Panc1 (cell line): ENCODE measurements at regions not wholly inside any gene's neighbourhood (a gene's known extent, or its start where the extent isn't known, plus 50 kb on each side); places are given as distances from the start of the nearest gene placed in this dataset.

ENCODE experiments used
- ATAC-seq: fragments of 200-7000 bp; cut with Tn5 transposase; 2 replicates; pipeline ENCODE4 v1.9.1; 2020; ENCODE audit warnings: mild to moderate bottlenecking, moderate library complexity
- BruUV-seq: library from RNA; stranded (reverse); fragments of 400-500 nt; replicated peaks from 2 replicates; lab custom pipeline; 2021; lab: Mats Ljungman, UMichigan
- CTCF ChIA-PET: fragments of 300-600 bp; sonication (Branson Sonifier 250); formaldehyde crosslinking; loops from one replicate; lab custom pipeline; 2022; ENCODE audit warnings: antibody characterized with exemption; lab: Charles Lee
- POLR2A ChIA-PET: fragments of 300-600 bp; sonication (Branson Sonifier 250); formaldehyde crosslinking; loops from one replicate; lab custom pipeline; 2022; ENCODE audit warnings: antibody characterized with exemption; lab: Charles Lee
- DNase-seq: peaks from one replicate; pipeline ENCODE4 v3.0.0-alpha.2; 2010; ENCODE audit warnings: low read depth, low spot score
- H3K27ac ChIP-seq: 2 replicates; pipeline ENCODE4 v1.5.1; 2011; ENCODE audit warnings: mild to moderate bottlenecking, low read length, inconsistent platforms
- H3K27me3 ChIP-seq: fragments of 200-500 bp; sonication (Bioruptor generic); 2 replicates; pipeline ENCODE4 v1.6.0; 2014; ENCODE audit warnings: low read length, inconsistent platforms; ENCODE audit not compliant: control insufficient read depth, insufficient read depth
- H3K36me3 ChIP-seq: fragments of 200-500 bp; sonication (Bioruptor generic); 2 replicates; pipeline ENCODE4 v1.5.1; 2014; ENCODE audit warnings: inconsistent platforms, mild to moderate bottlenecking, low read length, moderate library complexity; ENCODE audit not compliant: control insufficient read depth, insufficient read depth
- H3K4me1 ChIP-seq: 2 replicates; pipeline ENCODE4 v1.5.1; 2011; ENCODE audit warnings: inconsistent platforms, mild to moderate bottlenecking, low read length, moderate library complexity; ENCODE audit not compliant: control insufficient read depth, insufficient read depth
- H3K4me3 ChIP-seq, 2 experiments: 2 replicates each; pipeline ENCODE4 v1.5.1; 2011 to 2012; ENCODE audit warnings: low read depth in 2 of 2, low read length in 2 of 2, mild to moderate bottlenecking in 2 of 2, inconsistent platforms in 1 of 2, moderate library complexity in 1 of 2
- H3K9me3 ChIP-seq: fragments of 200-500 bp; sonication (Bioruptor generic); 2 replicates; pipeline ENCODE4 v1.5.1; 2014; ENCODE audit warnings: low read depth, mild to moderate bottlenecking, inconsistent platforms, low read length, moderate library complexity; ENCODE audit not compliant: control insufficient read depth, insufficient read depth
- POLR2AphosphoS5 ChIP-seq: IDR thresholded peaks from 2 replicates; pipeline ENCODE4 v1.6.1; 2012; ENCODE audit warnings: mild to moderate bottlenecking, low read depth, low read length, moderate library complexity
- SIN3A ChIP-seq: IDR thresholded peaks from 2 replicates; pipeline ENCODE4 v1.6.1; 2012; ENCODE audit warnings: low read depth, mild to moderate bottlenecking, low read length, moderate library complexity, borderline replicate concordance; ENCODE audit not compliant: insufficient read depth
- TCF7L2 ChIP-seq: IDR thresholded peaks from 2 replicates; pipeline ENCODE4 v1.6.1; 2011; ENCODE audit warnings: mild to moderate bottlenecking, low read depth, low read length, inconsistent platforms
- in situ Hi-C: cut with HindIII; loops from 2 replicates; pipeline ENCODE4 v1.10.0; 2016; ENCODE audit warnings: low sequenced_read_pairs, low pct_unique_long_range_greater_than_20kb
- intact Hi-C: fragments of 100-400 bp; cut with micrococcal nuclease; formaldehyde crosslinking; loops from one replicate; pipeline ENCODE4 v1.10.0; 2022; ENCODE audit not compliant: unreplicated experiment
- TF ChIP-seq, protein P1 (sequence below): fragments of 450-650 bp; IDR thresholded peaks from 2 replicates; pipeline ENCODE4 v1.5.1; 2017; ENCODE audit warnings: mild to moderate bottlenecking
- TF ChIP-seq, protein P2 (sequence below), 2 experiments: IDR thresholded peaks; 2 replicates each; pipeline ENCODE4 v1.6.1; 2011 to 2012; ENCODE audit warnings: low read depth in 2 of 2, control low read depth in 1 of 2, low read length in 1 of 2, mild to moderate bottlenecking in 1 of 2, moderate library complexity in 1 of 2; ENCODE audit not compliant: insufficient read depth in 1 of 2

DNA sequence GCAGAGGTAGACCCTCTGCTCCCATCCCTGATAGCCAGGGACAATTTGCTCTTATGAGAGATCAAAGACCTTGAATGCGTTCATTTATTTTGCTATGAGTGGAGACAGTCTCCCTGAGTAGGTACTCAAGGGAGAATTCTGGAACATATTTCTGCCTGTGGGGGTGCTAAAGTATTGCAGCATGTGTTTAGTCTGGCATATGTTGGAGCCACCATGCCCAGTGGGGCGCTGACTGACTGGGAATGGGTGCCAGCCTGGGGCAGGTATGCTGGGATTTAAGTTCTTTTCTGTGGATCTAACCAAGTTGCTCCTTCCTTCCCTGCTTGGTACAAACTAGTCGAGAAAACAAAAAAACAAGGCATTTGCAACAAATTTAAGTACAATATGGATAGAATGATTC, 99.1 kb downstream of the JCAD start:
- Histone ChIP-seq H3K36me3 (no peaks in the 10 kb centered on the region), H3K27me3 (no peaks in the 10 kb centered on the region), H3K4me1 (no peaks in the 10 kb centered on the region), H3K27ac (no peak overlapping the region), H3K4me3 (no peak overlapping the region), H3K9me3 (no peaks in the 10 kb centered on the region)
- intact Hi-C loops (no loop called here), in situ Hi-C loops (no loop called here)
- BruUV-seq: no TSS peak
- DNase-seq (no peak), ATAC-seq (no peak)
- no peak for TF ChIP-seq SIN3A
- TF ChIP-seq, protein P1, sequence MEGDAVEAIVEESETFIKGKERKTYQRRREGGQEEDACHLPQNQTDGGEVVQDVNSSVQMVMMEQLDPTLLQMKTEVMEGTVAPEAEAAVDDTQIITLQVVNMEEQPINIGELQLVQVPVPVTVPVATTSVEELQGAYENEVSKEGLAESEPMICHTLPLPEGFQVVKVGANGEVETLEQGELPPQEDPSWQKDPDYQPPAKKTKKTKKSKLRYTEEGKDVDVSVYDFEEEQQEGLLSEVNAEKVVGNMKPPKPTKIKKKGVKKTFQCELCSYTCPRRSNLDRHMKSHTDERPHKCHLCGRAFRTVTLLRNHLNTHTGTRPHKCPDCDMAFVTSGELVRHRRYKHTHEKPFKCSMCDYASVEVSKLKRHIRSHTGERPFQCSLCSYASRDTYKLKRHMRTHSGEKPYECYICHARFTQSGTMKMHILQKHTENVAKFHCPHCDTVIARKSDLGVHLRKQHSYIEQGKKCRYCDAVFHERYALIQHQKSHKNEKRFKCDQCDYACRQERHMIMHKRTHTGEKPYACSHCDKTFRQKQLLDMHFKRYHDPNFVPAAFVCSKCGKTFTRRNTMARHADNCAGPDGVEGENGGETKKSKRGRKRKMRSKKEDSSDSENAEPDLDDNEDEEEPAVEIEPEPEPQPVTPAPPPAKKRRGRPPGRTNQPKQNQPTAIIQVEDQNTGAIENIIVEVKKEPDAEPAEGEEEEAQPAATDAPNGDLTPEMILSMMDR: no peak
- TF ChIP-seq TCF7L2: no peak
- no peak for TF ChIP-seq POLR2AphosphoS5
- TF ChIP-seq, protein P2, sequence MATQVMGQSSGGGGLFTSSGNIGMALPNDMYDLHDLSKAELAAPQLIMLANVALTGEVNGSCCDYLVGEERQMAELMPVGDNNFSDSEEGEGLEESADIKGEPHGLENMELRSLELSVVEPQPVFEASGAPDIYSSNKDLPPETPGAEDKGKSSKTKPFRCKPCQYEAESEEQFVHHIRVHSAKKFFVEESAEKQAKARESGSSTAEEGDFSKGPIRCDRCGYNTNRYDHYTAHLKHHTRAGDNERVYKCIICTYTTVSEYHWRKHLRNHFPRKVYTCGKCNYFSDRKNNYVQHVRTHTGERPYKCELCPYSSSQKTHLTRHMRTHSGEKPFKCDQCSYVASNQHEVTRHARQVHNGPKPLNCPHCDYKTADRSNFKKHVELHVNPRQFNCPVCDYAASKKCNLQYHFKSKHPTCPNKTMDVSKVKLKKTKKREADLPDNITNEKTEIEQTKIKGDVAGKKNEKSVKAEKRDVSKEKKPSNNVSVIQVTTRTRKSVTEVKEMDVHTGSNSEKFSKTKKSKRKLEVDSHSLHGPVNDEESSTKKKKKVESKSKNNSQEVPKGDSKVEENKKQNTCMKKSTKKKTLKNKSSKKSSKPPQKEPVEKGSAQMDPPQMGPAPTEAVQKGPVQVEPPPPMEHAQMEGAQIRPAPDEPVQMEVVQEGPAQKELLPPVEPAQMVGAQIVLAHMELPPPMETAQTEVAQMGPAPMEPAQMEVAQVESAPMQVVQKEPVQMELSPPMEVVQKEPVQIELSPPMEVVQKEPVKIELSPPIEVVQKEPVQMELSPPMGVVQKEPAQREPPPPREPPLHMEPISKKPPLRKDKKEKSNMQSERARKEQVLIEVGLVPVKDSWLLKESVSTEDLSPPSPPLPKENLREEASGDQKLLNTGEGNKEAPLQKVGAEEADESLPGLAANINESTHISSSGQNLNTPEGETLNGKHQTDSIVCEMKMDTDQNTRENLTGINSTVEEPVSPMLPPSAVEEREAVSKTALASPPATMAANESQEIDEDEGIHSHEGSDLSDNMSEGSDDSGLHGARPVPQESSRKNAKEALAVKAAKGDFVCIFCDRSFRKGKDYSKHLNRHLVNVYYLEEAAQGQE (IDR thresholded peaks at IDR 0.05; ENCODE audit: insufficient read depth in 1 of 2, low read depth in 2 of 2, low read length in 1 of 2): no peak
- CTCF ChIA-PET: no interaction called here
- POLR2A ChIA-PET: no interaction called here

DNA sequence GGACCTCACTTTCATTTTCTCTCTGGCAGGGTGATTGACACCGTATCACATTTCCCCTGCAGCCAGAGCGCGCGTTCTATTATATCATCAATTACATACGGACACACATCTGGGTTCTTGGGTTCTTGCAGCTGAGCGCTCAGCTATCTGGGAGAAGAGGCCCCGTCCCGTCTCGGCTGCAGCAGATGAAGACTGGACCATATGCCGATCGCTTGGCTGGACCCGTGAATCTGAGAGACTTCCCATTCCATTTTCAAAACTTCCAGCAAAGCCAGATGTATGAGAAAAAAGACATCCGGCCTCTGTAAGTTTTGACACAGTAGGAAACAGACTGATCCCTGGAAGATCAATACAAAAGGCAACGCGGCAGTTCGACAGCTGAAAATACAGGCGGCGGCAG, 99.8 kb downstream of the JCAD start:
- no TSS peak for BruUV-seq
- Histone ChIP-seq H3K4me3 (no peak overlapping the region), H3K36me3 (no peaks in the 10 kb centered on the region), H3K9me3 (no peaks in the 10 kb centered on the region), H3K27me3 (no peaks in the 10 kb centered on the region), H3K27ac (no peak overlapping the region), H3K4me1 (no peaks in the 10 kb centered on the region)
- no peak for TF ChIP-seq SIN3A
- TF ChIP-seq, protein P1: no peak
- TF ChIP-seq, protein P2 (IDR thresholded peaks at IDR 0.05; ENCODE audit: insufficient read depth in 1 of 2, low read depth in 2 of 2, low read length in 1 of 2): no peak
- no peak for TF ChIP-seq POLR2AphosphoS5
- no peak for TF ChIP-seq TCF7L2
- ChIA-PET POLR2A (no interaction called here), CTCF (no interaction called here)
- intact Hi-C loops: no loop called here
- ATAC-seq (no peak), DNase-seq (no peak)
- in situ Hi-C loops: no loop called here
